Cardiac septum (tissue), 1 donor: ENCODE measurements at regions not wholly inside any gene's neighbourhood (a gene's known extent, or its start where the extent isn't known, plus 50 kb on each side); places are given as distances from the start of the nearest gene placed in this dataset.

Experiments
- DNase-seq: peaks from one replicate; pipeline ENCODE4 v3.0.0-alpha.2; 2020; ENCODE audit warnings: low spot score
- intact Hi-C: fragments of 100-400 bp; cut with DNase I; formaldehyde crosslinking; loops from one replicate; pipeline ENCODE4 v1.14.0; 2022
- donor health status: DM: no; HTN: no; CAD: no.

- intact Hi-C loops = no loop called here
- DNase-seq = no peak
These were observed 189.6 kb downstream of the ICE1 start for GRCh38 chr5:5612096-5612495.

- intact Hi-C loops = no loop called here
These were observed 187.5 kb downstream of the ICE1 start for GRCh38 chr5:5609935-5610334.

DNA sequence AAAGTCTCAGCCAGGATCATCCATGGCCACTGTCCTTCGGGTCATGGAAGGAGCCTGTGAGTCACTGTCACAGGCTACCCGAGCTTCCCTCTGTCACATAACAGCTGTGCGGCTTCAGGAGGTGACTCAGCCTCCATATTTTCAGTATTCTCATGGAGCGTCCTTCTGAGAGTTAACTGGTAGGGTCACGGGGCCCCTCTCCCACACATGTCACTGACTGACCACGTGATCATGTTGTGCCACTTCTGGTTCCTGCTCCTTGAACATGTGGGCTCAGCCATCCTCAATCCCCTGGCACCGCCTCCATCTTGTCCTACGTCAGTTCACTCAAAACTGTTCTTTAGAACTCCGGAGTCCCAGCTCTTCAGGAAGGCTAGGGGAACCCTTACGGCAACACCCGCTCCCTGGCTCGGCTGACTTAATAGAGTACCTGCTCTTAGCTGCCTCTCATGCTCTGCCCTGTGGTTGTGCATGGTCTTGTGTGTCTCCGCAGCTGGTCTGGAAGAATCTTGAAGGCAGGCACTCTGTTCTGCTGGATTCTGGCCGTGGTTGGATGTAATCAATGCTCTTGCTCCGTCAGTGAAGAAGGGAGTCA is 182.8 kb downstream of the ICE1 start:
- intact Hi-C loops = no loop called here
- DNase-seq = no peak

More at GRCh38 chr5:5609935-5610334, 187.5 kb downstream of the ICE1 start:
- no peak for DNase-seq

GRCh38 chr5:5602554-5602953 is 180.1 kb downstream of the ICE1 start:
- intact Hi-C loops = no loop called here
- no peak for DNase-seq

DNA sequence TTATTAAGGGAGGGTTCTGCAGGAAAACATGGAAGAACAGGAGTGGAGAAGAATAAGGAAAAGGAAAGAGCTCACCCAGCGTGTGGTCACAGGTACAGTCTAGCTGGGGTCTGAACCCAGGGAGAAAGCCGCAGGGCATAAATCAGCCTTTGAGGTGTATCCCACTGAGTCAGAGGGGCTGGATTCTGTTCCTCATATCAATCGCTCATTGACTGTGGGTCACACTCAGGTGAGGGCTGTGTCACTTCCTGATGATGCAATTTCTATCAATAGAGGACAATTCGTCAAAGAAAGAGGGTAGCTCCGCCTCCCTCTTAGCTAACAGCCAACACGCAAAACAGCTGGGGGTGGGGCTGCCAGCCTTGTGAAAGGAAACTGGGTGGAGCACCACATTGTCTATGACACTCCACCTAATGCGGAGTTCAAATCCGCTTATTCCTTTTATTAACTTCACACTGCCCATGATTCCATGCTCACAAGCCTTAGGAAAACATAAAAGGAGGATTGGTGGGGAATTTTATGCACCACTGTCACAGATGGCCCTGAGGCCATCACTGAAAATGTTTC is 176.2 kb downstream of the ICE1 start:
- DNase-seq = no peak
- intact Hi-C loops = no loop called here

GRCh38 chr5:5593391-5593790 is 170.9 kb downstream of the ICE1 start:
- DNase-seq = no peak
- intact Hi-C loops = no loop called here

GRCh38 chr5:5592541-5592940 is 170.1 kb downstream of the ICE1 start:
- DNase-seq = no peak
- intact Hi-C loops = no loop called here

DNA sequence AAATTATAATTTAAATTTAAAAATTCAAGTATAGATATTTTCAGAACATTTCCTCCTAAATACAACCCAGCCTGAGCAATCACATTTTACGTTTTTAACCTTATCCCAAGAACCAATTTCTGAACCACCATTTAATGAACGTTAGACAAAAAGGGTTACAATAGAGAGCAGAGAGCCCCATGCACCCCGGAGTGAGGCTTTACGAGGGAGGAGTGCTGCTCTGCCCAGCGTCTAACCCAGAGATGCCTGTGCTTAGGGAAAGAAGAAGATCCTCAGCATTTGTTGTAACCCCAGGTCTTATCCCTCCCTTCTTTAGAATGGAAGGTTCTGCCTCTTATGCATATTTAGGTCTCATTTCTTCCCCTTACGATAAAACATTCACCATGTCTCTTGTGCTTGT is 169.1 kb downstream of the ICE1 start:
- intact Hi-C loops = no loop called here
- no peak for DNase-seq

GRCh38 chr5:5589857-5590256 is 167.4 kb downstream of the ICE1 start:
- intact Hi-C loops = no loop called here
- DNase-seq = no peak

DNA sequence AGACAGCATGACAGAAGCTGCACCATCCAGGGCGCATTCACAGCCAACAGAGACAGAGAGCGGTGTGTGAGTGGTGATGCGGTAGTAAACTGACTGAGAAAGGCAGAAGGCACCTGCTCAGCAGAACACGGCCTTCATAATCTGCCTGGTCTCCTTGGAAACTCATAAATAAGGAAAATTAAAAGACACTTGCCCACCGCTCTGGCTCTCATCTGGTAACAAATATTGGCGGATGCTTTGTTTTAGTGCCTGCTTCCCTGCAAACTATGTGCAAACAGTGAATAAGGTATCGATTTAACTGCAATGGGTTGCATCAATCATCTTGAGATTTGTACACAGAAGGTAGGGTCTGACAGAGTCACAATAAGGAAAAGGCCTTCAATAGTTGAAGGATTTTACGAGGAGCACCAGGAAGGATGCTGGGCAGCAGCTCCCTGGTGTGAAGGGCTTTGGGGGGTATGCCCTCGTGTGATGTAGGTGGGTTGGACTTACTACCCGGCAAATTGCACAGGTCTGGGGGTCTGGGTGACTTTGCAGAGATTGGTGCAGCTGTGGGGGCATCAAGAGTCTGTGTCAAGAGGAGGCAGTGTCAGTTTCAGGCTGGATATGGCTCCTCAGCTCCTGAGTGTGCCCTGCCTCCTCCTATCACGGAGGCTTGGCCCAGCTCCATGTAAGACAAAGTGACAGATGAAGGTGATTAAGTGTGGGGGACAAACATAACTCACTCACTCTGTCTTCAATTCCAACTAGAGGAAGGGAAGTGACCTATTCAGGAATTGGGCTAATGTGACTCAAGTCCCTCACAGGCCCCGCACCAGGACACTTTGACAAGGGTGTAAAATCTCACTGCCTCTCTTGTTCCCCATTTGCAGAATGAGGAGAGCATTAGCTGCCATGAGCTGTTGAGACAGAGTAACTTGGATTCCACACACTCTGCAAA is 166.7 kb downstream of the ICE1 start:
- DNase-seq = no peak
- intact Hi-C loops = no loop called here

GRCh38 chr5:5588386-5588785 is 165.9 kb downstream of the ICE1 start:
- no peak for DNase-seq
- intact Hi-C loops = no loop called here

DNA sequence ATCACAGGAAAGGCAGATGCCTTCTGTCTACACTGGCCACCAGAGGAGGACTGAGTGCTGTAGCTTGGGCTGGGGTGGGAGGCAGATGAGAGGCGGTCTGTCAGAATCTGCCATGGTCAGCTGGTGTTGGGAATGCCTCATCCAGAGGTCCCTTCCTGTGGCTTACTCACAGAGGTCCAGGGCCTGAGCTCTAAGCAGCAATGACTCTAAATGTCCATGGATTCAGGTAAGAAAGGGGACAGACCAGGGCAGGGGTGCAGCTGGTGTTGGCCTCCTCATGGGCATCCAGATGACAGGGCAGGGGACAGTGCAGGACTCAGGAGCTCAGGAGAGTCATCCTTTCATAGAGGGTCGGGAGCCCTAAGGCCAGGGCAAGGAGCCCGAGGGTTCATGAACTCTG is 165.0 kb downstream of the ICE1 start:
- intact Hi-C loops = no loop called here
- no peak for DNase-seq

DNA sequence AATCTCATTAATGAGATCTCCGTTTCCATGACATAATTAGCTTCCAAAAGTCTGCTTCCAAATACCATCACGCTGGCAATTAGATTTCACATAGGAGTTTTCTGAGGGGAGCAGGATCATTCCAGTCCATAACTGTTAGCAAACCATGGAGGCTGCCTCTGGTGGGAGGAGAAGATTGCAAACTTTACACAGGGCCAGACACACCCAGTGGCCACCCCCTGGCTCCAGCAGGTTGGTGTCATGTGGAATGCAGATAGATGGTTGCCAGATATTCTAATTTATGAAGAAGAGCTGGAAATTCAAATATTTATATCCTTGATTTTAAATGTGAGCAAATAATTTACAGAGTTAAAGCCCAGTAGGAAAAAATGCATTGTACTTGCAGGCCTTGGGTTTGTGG is 164.2 kb downstream of the ICE1 start:
- no peak for DNase-seq
- intact Hi-C loops = no loop called here

GRCh38 chr5:5585751-5586341 is 163.4 kb downstream of the ICE1 start:
- intact Hi-C loops = no loop called here
- no peak for DNase-seq

GRCh38 chr5:5584751-5585150 is 162.3 kb downstream of the ICE1 start:
- DNase-seq = no peak
- intact Hi-C loops = no loop called here

- no peak for DNase-seq
- intact Hi-C loops = no loop called here
These were observed 161.8 kb downstream of the ICE1 start for GRCh38 chr5:5584236-5584745.

GRCh38 chr5:5583832-5584231 is 161.4 kb downstream of the ICE1 start:
- intact Hi-C loops = no loop called here

DNA sequence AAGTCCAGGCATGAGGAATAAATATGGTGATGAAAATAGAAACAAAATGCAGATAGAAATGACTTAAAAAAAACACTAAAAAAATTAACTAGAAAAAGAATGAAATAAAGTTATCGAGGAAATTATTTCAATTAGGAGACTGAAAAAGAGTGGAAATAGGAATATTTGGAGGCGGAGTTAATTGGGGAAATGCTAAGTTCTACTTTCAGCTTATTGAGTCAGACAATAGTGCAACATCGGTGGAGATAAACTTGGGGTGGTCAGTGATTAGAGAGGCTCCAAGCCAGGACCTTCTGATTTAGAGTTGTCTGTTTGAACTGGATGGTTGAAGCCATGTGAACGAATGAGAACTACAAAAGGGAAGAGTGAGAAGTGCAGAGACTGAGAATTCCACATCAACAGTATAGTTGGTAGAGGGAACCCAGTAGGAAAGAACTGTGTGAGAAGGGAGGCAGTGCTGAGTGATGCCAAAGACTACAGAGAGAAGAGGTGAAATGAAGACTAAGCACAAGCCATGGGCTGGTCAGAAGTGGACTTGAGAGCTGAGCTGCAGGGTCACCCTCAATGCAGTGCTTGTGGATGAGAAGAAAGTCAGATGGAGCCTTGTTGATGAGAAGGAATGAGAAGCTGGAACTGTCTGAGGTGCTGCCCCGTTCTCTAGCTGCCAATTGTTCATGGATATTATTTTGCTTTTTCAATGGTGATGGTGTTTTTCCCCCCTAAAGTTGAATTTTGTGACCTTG is 160.7 kb downstream of the ICE1 start:
- intact Hi-C loops = no loop called here
- no peak for DNase-seq

More at GRCh38 chr5:5583832-5584231, 161.4 kb downstream of the ICE1 start:
- no peak for DNase-seq

DNA sequence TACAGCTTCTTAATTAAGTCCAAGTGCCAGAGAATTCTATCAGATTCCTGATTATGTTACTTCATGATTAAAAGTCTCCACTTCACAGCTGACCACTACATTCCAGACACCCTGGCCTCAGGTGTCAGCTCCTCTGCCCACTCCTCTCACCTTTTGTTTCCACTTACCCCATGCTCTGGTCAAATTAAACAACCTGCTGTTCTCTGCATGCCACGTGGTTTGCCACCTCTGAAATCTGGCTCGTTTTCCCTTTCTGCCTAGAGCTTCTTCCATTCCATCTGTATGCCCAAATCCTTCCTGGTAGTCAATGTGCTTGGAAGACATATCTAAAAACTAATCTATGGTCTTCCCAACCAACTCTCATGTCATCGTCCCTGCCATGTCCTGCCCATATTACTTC is 158.6 kb downstream of the ICE1 start:
- intact Hi-C loops = no loop called here
- no peak for DNase-seq

DNA sequence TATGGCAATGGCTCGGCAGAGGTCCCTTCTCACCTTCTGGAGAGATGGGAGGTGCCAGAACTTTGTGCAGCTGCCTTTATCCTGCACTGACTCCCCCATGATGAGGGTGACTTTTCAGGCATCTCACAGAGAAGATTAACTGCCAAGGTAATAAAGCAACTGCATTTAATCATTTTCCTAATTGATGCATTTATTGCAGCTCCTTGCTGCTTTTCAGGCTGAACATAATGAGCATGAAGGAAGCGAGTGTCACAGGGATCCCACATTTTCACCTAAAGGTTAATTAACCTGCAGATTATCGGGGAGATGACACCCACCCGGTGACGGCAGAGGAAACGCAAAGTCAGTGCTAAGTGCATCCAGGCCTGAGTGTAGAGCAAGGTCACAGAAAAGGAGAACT is 154.3 kb downstream of the ICE1 start:
- DNase-seq = no peak
- intact Hi-C loops = no loop called here
